Heart left ventricle (tissue), 16 donors: ENCODE measurements at regions not wholly inside any gene's neighbourhood (a gene's known extent, or its start where the extent isn't known, plus 50 kb on each side); places are given as distances from the start of the nearest gene placed in this dataset.

ENCODE experiments used
- ATAC-seq, 4 donors: fragments of 200-7000 bp; cut with Tn5 transposase; one replicate each; pipeline ENCODE4 v1.9.1; 2020 to 2022; ENCODE audit warnings: moderate library complexity in 4 of 4, mild to moderate bottlenecking in 3 of 4, moderate number of reproducible peaks in 1 of 4
- DNase-seq, 5 donors: peaks; one replicate each; pipeline ENCODE4 v3.0.0-alpha.2; 2020
- H3K27ac ChIP-seq, 12 donors: fragments of 200-600 bp; sonication (generic) in 4 of 12; one replicate each; pipeline versions ENCODE4 v1.5.0 to v1.8.0; 2016 to 2022; ENCODE audit warnings: mild to moderate bottlenecking in 2 of 12
- H3K27me3 ChIP-seq, 9 donors: fragments of 200-600 bp; sonication (generic) in 2 of 9; one replicate each; pipeline versions ENCODE4 v1.5.1 to v1.8.0; 2016 to 2022; ENCODE audit warnings: mild to moderate bottlenecking in 3 of 9
- H3K36me3 ChIP-seq, 9 donors: fragments of 200-600 bp; sonication (generic) in 2 of 9; one replicate each; pipeline versions ENCODE4 v1.5.0 to v1.8.0; 2018 to 2022; ENCODE audit warnings: mild to moderate bottlenecking in 2 of 9
- H3K4me1 ChIP-seq, 12 donors: fragments of 200-600 bp; sonication (generic) in 4 of 12; one replicate each; pipeline versions ENCODE4 v1.5.0 to v1.8.0; 2016 to 2022; ENCODE audit warnings: mild to moderate bottlenecking in 3 of 12
- H3K4me3 ChIP-seq, 12 donors: fragments of 200-600 bp; sonication (generic) in 4 of 12; one replicate each; pipeline versions ENCODE4 v1.5.0 to v1.8.0; 2017 to 2022; ENCODE audit warnings: mild to moderate bottlenecking in 9 of 12, moderate library complexity in 4 of 12
- H3K9me3 ChIP-seq, 12 donors: fragments of 200-600 bp; sonication (generic) in 4 of 12; one replicate each; pipeline versions ENCODE4 v1.5.0 to v1.8.0; 2016 to 2022; ENCODE audit warnings: mild to moderate bottlenecking in 1 of 12
- POLR2A ChIP-seq, 2 donors: fragments of 450-650 bp; IDR thresholded peaks; one replicate each; pipeline ENCODE4 v1.6.1; 2017; ENCODE audit warnings: antibody characterized with exemption in 2 of 2, mild to moderate bottlenecking in 2 of 2, moderate library complexity in 2 of 2
- WGBS, 4 donors: extraction: QIAGEN DNeasy Blood & Tissue Kit in 2 of 4; methylation state at CpG; one replicate each; pipeline versions ENCODE4 v1.1.5 to v1.1.7; 2013 to 2018; 5-methylcytosine and 5-hydroxymethylcytosine counted together
- intact Hi-C, 10 donors: fragments of 100-400 bp; cut with DNase I; formaldehyde crosslinking; loops; one replicate each; pipeline versions ENCODE4 v1.11.1 to v1.14.2; 2022
- TF ChIP-seq, protein P1 (sequence below), 12 donors: fragments of 200-600 bp; sonication (generic) in 4 of 12; IDR thresholded peaks; one replicate each; pipeline versions ENCODE4 v1.5.0 to v1.8.0; 2018 to 2022; ENCODE audit warnings: antibody characterized with exemption in 12 of 12, mild to moderate bottlenecking in 5 of 12
- donor health status: ischemic (EF 13 %, LVEDD 7.1; RV severe dilation, severe dysfunction).
- donor health status: healthy with polysubstance abuse.
- donor health status: DM: no; HTN: yes; CAD: no.
- donor health status: DM: no; HTN: no; CAD: no.
- donor health status: ischemic (EF 25% LVEDD 6.9; RV normal size, moderate dysfunction).
- donor health status: ischemic (EF 25% LVEDD 5.7; RV mildly dilated, moderate dysfunction).
- donor health status: healthy.
- donor health status: DM: yes; HTN: yes; CAD: no.
- donor health status: ischemic (EF 35%, LVEDD 5.7; RV mildly dilated, moderate dysfunction).
- donor health status: nonischemic (EF 11% LVEDD 7.7; RV severe dilation, severe dysfunction).
- donor health status: DM: yes; HTN: yes; CAD: no.
- donor health status: PGD.
- donor health status: ischemic (EF 29% LVEDD 5.4; RV normal size, mild dysfunction).
- donor health status: nonischemic (EF 23%, LVEDD 6.1; RV moderate dilation, normal function).

DNA sequence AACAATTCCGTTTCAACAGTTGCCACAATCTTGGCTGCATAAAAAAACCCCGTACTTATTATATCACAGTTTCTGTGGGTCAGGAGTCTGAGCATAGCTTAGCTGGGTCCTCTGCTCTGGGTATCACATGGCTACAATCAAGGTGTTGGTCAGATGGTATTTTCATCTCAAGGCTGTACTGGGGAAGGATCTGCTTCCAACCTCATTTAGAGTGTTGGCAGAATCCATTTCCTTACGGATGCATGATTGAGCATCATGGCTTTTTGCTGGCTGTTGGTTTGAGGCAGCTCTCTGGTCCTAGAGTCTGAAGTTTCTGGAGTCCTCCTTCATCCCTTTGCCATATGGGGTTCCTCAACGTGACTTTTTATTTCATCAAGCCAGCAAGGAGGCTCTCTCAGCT, 177.0 kb downstream of the HAPSTR1 start:
- intact Hi-C loops, result no loop called here
- H3K36me3 ChIP-seq, result no peaks in the 10 kb centered on the region
- no peak overlapping the region for H3K27ac ChIP-seq
- no peaks in the 10 kb centered on the region for H3K4me1 ChIP-seq
- H3K27me3 ChIP-seq, result peaks cover 0 to 4% (median 0%) of the 10 kb centered on the region in 9 donors
- no peak for ATAC-seq
- H3K9me3 ChIP-seq, result peaks cover 0 to 12% (median 0%) of the 10 kb centered on the region in 12 donors
- WGBS, 4 donors, result 65 to 71% (median 67%) methylated on average over 4 of the region's 4 CpGs
- no peak for DNase-seq
- no peak for TF ChIP-seq POLR2A (IDR thresholded peaks at IDR 0.05)
- TF ChIP-seq, protein P1, sequence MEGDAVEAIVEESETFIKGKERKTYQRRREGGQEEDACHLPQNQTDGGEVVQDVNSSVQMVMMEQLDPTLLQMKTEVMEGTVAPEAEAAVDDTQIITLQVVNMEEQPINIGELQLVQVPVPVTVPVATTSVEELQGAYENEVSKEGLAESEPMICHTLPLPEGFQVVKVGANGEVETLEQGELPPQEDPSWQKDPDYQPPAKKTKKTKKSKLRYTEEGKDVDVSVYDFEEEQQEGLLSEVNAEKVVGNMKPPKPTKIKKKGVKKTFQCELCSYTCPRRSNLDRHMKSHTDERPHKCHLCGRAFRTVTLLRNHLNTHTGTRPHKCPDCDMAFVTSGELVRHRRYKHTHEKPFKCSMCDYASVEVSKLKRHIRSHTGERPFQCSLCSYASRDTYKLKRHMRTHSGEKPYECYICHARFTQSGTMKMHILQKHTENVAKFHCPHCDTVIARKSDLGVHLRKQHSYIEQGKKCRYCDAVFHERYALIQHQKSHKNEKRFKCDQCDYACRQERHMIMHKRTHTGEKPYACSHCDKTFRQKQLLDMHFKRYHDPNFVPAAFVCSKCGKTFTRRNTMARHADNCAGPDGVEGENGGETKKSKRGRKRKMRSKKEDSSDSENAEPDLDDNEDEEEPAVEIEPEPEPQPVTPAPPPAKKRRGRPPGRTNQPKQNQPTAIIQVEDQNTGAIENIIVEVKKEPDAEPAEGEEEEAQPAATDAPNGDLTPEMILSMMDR (IDR thresholded peaks at IDR 0.05), result no peak
- H3K4me3 ChIP-seq, result no peak overlapping the region

DNA sequence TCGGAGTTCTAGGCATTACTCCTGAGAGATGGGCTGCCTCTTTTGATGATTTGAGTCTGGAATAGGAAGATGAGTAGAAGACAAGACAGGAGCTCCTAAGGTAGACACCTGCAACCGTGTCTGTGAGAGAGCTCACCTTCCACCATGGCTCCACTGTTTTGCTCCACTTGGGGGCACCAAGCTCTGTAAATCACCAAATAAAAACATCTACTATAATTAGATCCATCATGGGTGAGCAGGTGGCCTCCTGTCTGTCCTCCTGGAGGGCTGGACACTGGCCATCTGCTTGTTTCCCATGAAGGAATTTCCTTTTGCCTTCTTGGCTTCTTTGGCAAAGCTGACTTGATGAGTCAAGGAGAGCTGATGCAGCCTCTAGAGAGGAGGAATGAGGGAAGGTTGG, 179.0 kb downstream of the HAPSTR1 start:
- Histone ChIP-seq H3K27ac (no peak overlapping the region), H3K27me3 (peaks cover 0 to 4% (median 0%) of the 10 kb centered on the region in 9 donors), H3K4me1 (no peaks in the 10 kb centered on the region), H3K4me3 (no peak overlapping the region), H3K9me3 (peaks cover 0 to 12% (median 0%) of the 10 kb centered on the region in 12 donors), H3K36me3 (no peaks in the 10 kb centered on the region)
- ATAC-seq (no peak), DNase-seq (no peak)
- WGBS, 4 donors, result 65 to 84% (median 78%) methylated on average over 2 of the region's 2 CpGs
- no peak for TF ChIP-seq POLR2A (IDR thresholded peaks at IDR 0.05)
- TF ChIP-seq, protein P1 (IDR thresholded peaks at IDR 0.05), result no peak
- intact Hi-C loops, result no loop called here

DNA sequence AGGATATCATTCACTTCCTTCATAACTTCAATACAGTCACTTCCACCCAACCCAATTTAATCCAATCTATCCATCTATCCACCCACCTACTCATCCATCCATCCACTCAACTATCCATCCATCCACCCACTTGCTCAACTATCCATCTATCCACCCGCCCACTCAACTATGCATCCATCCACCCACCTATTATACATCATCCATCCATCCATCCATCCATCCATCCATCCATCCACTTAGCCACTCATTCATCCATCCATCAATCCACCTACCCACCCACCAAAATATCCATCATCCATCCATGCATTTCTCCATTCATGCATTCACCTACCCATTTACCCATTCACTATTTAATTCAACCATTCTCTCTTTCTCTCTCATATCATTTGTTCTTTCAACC, 179.5 kb downstream of the HAPSTR1 start:
- intact Hi-C loops, result no loop called here
- no peaks in the 10 kb centered on the region for H3K36me3 ChIP-seq
- TF ChIP-seq POLR2A (IDR thresholded peaks at IDR 0.05), result no peak
- TF ChIP-seq, protein P1 (IDR thresholded peaks at IDR 0.05), result no peak
- H3K4me1 ChIP-seq, result no peaks in the 10 kb centered on the region
- ATAC-seq, result no peak
- H3K27ac ChIP-seq, result no peak overlapping the region
- no peak overlapping the region for H3K4me3 ChIP-seq
- 89 to 97% (median 95%) methylated on average over 1 of the region's 1 CpG for WGBS, 4 donors
- H3K27me3 ChIP-seq, result peaks cover 0 to 4% (median 0%) of the 10 kb centered on the region in 9 donors
- no peak for DNase-seq
- peaks cover 0 to 9% (median 0%) of the 10 kb centered on the region in 12 donors for H3K9me3 ChIP-seq

DNA sequence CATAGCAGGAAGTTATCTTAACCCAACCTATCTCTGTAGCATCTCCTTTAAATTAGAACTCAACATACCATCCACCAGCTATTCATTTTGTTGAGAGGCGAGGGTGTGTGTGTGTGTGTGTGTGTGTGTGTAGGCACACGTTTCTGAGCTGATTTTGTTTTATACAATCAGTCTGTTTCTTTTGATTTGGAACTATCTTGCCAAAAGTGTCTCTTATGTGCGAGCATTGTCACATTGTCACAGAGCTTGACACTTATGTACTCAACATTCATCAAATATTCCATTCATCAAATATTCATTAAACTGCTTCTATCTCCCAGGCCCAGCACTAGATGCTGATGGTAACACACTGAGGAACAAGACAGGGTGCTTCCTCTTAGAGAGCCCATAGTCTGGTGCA, 180.4 kb downstream of the HAPSTR1 start:
- Histone ChIP-seq H3K27me3 (peaks cover 0 to 9% (median 0%) of the 10 kb centered on the region in 9 donors), H3K9me3 (no peaks in the 10 kb centered on the region), H3K36me3 (no peaks in the 10 kb centered on the region), H3K27ac (no peak overlapping the region), H3K4me1 (no peaks in the 10 kb centered on the region), H3K4me3 (no peak overlapping the region)
- 64 to 72% (median 70%) methylated on average over 3 of the region's 3 CpGs for WGBS, 4 donors
- DNase-seq (no peak), ATAC-seq (no peak)
- TF ChIP-seq POLR2A (IDR thresholded peaks at IDR 0.05), result no peak
- TF ChIP-seq, protein P1 (IDR thresholded peaks at IDR 0.05), result no peak
- intact Hi-C loops, result no loop called here
